ENCODE measurements at regions not wholly inside any gene's neighbourhood (a gene's known extent, or its start where the extent isn't known, plus 50 kb on each side); places are given as distances from the start of the nearest gene placed in this dataset.

DNA sequence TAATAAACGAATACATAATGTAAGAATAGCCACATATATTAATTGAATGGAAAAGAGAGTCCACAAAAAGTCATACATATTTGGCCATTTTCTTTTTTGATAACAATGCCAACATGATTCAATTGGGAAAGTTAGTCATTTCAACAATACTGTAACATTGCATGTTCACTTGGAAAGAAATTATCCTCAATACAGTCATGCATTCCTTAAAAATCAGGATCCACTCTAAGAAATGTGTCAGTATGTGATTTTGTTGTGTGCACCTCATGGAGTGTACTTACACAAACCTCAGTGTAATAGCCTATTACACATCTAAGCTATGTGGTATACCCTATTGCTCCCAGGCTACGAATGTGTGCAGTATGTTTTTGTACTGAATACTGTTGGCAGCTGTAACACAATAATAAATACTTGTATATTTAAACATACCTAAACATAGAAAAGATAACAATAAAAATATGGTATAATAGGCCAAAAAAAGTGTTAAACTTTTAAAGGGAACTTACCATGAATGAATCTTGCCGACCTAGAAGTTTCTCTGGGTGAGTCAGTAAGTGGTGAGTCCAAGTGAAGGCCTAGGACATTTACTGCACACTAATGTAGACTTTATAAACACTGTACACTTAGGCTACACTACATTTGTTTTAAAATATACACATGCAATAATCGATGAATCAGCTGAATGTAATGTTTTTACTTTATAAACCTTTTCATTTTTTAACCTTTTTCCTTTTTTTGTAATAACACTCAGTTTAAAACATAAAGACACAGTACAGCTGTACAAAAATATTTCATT, 806.8 kb downstream of the PCDH18 start:
- Histone ChIP-seq H3K79me2 (ENCODE audit: insufficient read depth, low read length) (no peaks in the 10 kb centered on the region), H3K9ac (ENCODE audit: low read length) (no peak overlapping the region), H3K4me3 (ENCODE audit: insufficient read depth, low read length, poor library complexity, severe bottlenecking) (no peak overlapping the region), H3K9me3 (ENCODE audit: insufficient read depth, low read length) (no peaks in the 10 kb centered on the region), H3F3A (ENCODE audit: insufficient read depth) (no peaks in the 10 kb centered on the region), H3K27me3 (ENCODE audit: low read length) (no peaks in the 10 kb centered on the region), H2AFZ (ENCODE audit: low read depth, low read length, severe bottlenecking) (no peak overlapping the region), H3K27ac (ENCODE audit: low read depth, low read length) (no peak overlapping the region), H3K36me3 (ENCODE audit: low read length) (no peaks in the 10 kb centered on the region), H3K4me2 (ENCODE audit: low read depth, low read length, poor library complexity, severe bottlenecking) (no peak overlapping the region), H3K9me2 (replicated peaks; ENCODE audit: insufficient read depth, low read length) (no peaks in the 10 kb centered on the region), H4K20me1 (ENCODE audit: low read depth, low read length) (no peaks in the 10 kb centered on the region)
- TF ChIP-seq, protein P1, sequence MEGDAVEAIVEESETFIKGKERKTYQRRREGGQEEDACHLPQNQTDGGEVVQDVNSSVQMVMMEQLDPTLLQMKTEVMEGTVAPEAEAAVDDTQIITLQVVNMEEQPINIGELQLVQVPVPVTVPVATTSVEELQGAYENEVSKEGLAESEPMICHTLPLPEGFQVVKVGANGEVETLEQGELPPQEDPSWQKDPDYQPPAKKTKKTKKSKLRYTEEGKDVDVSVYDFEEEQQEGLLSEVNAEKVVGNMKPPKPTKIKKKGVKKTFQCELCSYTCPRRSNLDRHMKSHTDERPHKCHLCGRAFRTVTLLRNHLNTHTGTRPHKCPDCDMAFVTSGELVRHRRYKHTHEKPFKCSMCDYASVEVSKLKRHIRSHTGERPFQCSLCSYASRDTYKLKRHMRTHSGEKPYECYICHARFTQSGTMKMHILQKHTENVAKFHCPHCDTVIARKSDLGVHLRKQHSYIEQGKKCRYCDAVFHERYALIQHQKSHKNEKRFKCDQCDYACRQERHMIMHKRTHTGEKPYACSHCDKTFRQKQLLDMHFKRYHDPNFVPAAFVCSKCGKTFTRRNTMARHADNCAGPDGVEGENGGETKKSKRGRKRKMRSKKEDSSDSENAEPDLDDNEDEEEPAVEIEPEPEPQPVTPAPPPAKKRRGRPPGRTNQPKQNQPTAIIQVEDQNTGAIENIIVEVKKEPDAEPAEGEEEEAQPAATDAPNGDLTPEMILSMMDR (IDR thresholded peaks at IDR 0.05; ENCODE audit: insufficient read depth, low read length, poor library complexity, severe bottlenecking), result no peak
- no peak for TF ChIP-seq EZH2phosphoT487 (conservative IDR thresholded peaks at IDR 0.05; ENCODE audit: low read length)

DNA sequence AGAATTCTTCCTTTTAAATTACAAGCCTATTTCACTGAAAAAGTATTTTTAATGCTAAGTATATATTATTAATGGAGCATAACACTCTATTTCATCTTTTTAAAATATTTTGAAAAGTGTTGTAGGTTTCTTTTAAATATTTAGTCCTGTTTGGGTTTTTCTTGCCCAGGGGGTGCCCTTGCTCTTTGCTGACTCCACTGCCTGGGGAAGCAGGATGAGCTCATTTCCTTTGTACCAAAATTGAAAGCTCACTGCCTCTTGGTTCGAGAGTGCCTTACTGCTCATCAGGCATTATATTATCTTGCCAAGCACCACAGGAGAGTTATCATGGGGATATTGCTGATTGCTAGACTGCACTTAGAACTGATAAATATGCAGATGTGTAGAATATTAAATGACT, 819.2 kb downstream of the PCDH18 start:
- Histone ChIP-seq H3K27me3 (ENCODE audit: low read length) (no peaks in the 10 kb centered on the region), H3F3A (ENCODE audit: insufficient read depth) (no peaks in the 10 kb centered on the region), H3K36me3 (ENCODE audit: low read length) (no peaks in the 10 kb centered on the region), H3K4me3 (ENCODE audit: insufficient read depth, low read length, poor library complexity, severe bottlenecking) (no peak overlapping the region), H3K27ac (ENCODE audit: low read depth, low read length) (no peak overlapping the region), H2AFZ (ENCODE audit: low read depth, low read length, severe bottlenecking) (no peak overlapping the region), H3K9me3 (ENCODE audit: insufficient read depth, low read length) (no peaks in the 10 kb centered on the region), H3K9ac (ENCODE audit: low read length) (no peak overlapping the region), H3K79me2 (ENCODE audit: insufficient read depth, low read length) (no peaks in the 10 kb centered on the region), H3K4me2 (ENCODE audit: low read depth, low read length, poor library complexity, severe bottlenecking) (peak overlapping the region; percentile 35), H3K9me2 (replicated peaks; ENCODE audit: insufficient read depth, low read length) (no peaks in the 10 kb centered on the region), H4K20me1 (ENCODE audit: low read depth, low read length) (no peaks in the 10 kb centered on the region)
- TF ChIP-seq EZH2phosphoT487 (conservative IDR thresholded peaks at IDR 0.05; ENCODE audit: low read length), result no peak
- TF ChIP-seq, protein P1 (IDR thresholded peaks at IDR 0.05; ENCODE audit: insufficient read depth, low read length, poor library complexity, severe bottlenecking), result no peak

DNA sequence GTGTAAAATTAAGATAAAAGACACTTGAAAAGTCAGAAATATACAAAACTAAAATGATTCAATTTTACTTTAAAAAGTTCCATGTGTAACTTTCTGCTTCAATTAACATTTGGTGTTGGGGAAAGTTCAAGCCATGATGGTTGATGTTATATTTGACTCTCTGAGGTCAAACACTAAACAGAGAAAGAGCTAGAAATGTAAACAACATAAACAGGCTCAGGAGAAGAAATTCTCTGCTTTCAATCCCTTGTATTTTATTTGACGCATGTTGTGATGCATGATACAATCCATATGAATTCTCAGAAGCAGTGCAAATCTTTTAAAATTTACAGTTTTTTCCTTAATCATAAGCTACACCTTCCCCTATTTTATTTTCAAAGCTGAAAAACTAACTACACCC, 822.4 kb downstream of the PCDH18 start:
- Histone ChIP-seq H3K79me2 (ENCODE audit: insufficient read depth, low read length) (no peaks in the 10 kb centered on the region), H3K27me3 (ENCODE audit: low read length) (no peaks in the 10 kb centered on the region), H3K36me3 (ENCODE audit: low read length) (no peaks in the 10 kb centered on the region), H3F3A (ENCODE audit: insufficient read depth) (no peaks in the 10 kb centered on the region), H3K9me2 (replicated peaks; ENCODE audit: insufficient read depth, low read length) (no peaks in the 10 kb centered on the region), H3K9me3 (ENCODE audit: insufficient read depth, low read length) (no peaks in the 10 kb centered on the region), H3K27ac (ENCODE audit: low read depth, low read length) (no peak overlapping the region), H2AFZ (ENCODE audit: low read depth, low read length, severe bottlenecking) (no peak overlapping the region), H3K9ac (ENCODE audit: low read length) (no peak overlapping the region), H3K4me3 (ENCODE audit: insufficient read depth, low read length, poor library complexity, severe bottlenecking) (no peak overlapping the region), H4K20me1 (ENCODE audit: low read depth, low read length) (no peaks in the 10 kb centered on the region), H3K4me2 (ENCODE audit: low read depth, low read length, poor library complexity, severe bottlenecking) (no peak overlapping the region)
- no peak for TF ChIP-seq EZH2phosphoT487 (conservative IDR thresholded peaks at IDR 0.05; ENCODE audit: low read length)
- TF ChIP-seq, protein P1 (IDR thresholded peaks at IDR 0.05; ENCODE audit: insufficient read depth, low read length, poor library complexity, severe bottlenecking), result no peak

Measured in SU-DHL-6 (cell line).